ENCODE measurements at regions not wholly inside any gene's neighbourhood (a gene's known extent, or its start where the extent isn't known, plus 50 kb on each side); places are given as distances from the start of the nearest gene placed in this dataset.

DNA sequence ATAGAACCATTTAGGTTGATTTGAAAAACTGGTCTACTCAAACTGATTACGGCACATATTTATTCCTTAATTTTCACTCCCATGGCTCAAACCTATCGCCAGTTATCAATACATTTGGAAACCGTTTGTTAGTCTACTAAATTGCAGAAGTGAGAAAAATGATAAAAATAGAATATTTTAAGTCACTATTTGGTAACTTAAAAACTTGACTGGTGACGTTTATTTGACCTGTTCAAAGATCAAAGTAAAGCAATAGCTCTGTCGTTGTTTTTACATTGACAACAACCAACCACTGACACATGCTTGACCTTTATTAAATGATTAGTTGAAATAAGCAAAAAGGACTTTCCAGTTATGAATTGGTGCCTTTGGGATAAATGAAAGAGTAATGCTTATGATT is 402.9 kb upstream of the MAP3K7 start:
- H3K27ac Mint-ChIP-seq = no peak overlapping the region
- H3K27me3 Mint-ChIP-seq (ENCODE audit: low read depth) = no peaks in the 10 kb centered on the region
- H3K36me3 Mint-ChIP-seq (ENCODE audit: low read depth) = no peaks in the 10 kb centered on the region
- H3K9me3 Mint-ChIP-seq = no peaks in the 10 kb centered on the region
- H3K4me1 Mint-ChIP-seq = no peaks in the 10 kb centered on the region
- H3K4me3 Mint-ChIP-seq = no peak overlapping the region
- TF ChIP-seq CTCF (IDR thresholded peaks at IDR 0.05; ENCODE audit: unreplicated experiment in 3 of 3) = no peak

GRCh38 chr6:90984066-90984465 is 397.2 kb upstream of the MAP3K7 start:
- Mint-ChIP-seq H3K9me3 (no peaks in the 10 kb centered on the region), H3K27me3 (ENCODE audit: low read depth) (no peaks in the 10 kb centered on the region), H3K36me3 (ENCODE audit: low read depth) (no peaks in the 10 kb centered on the region), H3K4me3 (no peak overlapping the region), H3K4me1 (no peaks in the 10 kb centered on the region), H3K27ac (peak overlapping the region in 1 of 3 experiments; percentile 23)
- no peak for TF ChIP-seq CTCF (IDR thresholded peaks at IDR 0.05; ENCODE audit: unreplicated experiment in 3 of 3)

GRCh38 chr6:90983462-90983861 is 396.6 kb upstream of the MAP3K7 start:
- Mint-ChIP-seq H3K4me1 (no peaks in the 10 kb centered on the region), H3K27ac (no peak overlapping the region), H3K9me3 (no peaks in the 10 kb centered on the region), H3K27me3 (ENCODE audit: low read depth) (no peaks in the 10 kb centered on the region), H3K4me3 (no peak overlapping the region), H3K36me3 (ENCODE audit: low read depth) (no peaks in the 10 kb centered on the region)
- TF ChIP-seq CTCF (IDR thresholded peaks at IDR 0.05; ENCODE audit: unreplicated experiment in 3 of 3) = no peak

- Mint-ChIP-seq H3K36me3 (ENCODE audit: low read depth) (no peaks in the 10 kb centered on the region), H3K9me3 (no peaks in the 10 kb centered on the region), H3K27ac (no peak overlapping the region), H3K27me3 (ENCODE audit: low read depth) (no peaks in the 10 kb centered on the region), H3K4me1 (no peaks in the 10 kb centered on the region), H3K4me3 (no peak overlapping the region)
- TF ChIP-seq CTCF (IDR thresholded peaks at IDR 0.05; ENCODE audit: unreplicated experiment in 3 of 3) = no peak
Observed at GRCh38 chr6:90982581-90982980, 395.7 kb upstream of the MAP3K7 start.

DNA sequence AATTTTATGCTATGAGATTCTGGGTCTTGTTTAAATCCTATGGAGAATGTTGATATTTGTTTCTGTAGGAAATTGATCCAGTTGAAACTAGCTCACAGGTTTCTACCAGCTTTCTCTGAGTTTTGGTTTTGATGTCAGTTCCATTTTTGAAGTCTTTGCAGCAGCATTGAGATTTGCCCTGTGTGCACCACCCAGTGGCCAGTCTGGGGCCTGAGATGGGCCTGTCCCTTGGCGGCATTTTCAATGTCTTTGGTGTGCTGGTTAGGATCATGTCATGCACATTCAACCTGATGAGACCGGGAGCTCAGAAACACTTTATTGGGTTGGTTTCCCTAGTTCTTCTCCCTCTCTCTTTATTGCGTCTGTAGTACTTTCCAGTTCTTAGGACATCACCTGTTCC is 395.2 kb upstream of the MAP3K7 start:
- Mint-ChIP-seq H3K27me3 (ENCODE audit: low read depth) (no peaks in the 10 kb centered on the region), H3K27ac (no peak overlapping the region), H3K9me3 (no peaks in the 10 kb centered on the region), H3K4me1 (no peaks in the 10 kb centered on the region), H3K36me3 (ENCODE audit: low read depth) (no peaks in the 10 kb centered on the region), H3K4me3 (no peak overlapping the region)
- no peak for TF ChIP-seq CTCF (IDR thresholded peaks at IDR 0.05; ENCODE audit: unreplicated experiment in 3 of 3)

DNA sequence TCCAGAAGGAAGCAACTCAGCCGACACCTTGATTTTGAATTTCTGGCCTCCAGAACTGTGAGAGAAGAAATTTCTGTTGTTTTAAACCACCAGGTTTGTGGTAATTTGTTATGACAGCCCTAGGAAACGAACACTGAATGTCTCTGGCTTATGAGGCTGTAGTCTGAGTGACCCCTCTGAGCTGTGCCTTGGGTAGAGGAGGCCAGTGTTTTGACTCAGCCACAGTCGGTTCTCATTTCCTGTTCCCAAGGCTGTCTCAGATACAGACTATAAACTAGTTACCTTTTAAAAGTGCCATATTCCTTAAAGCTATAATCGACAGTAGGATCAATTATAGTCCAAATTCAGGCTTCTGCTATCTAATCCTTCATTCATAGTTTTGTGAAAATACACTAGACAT is 391.2 kb upstream of the MAP3K7 start:
- no peak overlapping the region for H3K4me3 Mint-ChIP-seq
- no peaks in the 10 kb centered on the region for H3K4me1 Mint-ChIP-seq
- no peaks in the 10 kb centered on the region for H3K9me3 Mint-ChIP-seq
- no peaks in the 10 kb centered on the region for H3K36me3 Mint-ChIP-seq (ENCODE audit: low read depth)
- no peak for TF ChIP-seq CTCF (IDR thresholded peaks at IDR 0.05; ENCODE audit: unreplicated experiment in 3 of 3)
- H3K27ac Mint-ChIP-seq = no peak overlapping the region
- no peaks in the 10 kb centered on the region for H3K27me3 Mint-ChIP-seq (ENCODE audit: low read depth)

Measured in nephron (organoid).